ENCODE measurements at regions not wholly inside any gene's neighbourhood (a gene's known extent, or its start where the extent isn't known, plus 50 kb on each side); places are given as distances from the start of the nearest gene placed in this dataset.
A peak's percentile ranks its signal among the peaks of the same experiment; 100 is the strongest.

GRCh38 chr3:10644189-10644588 lies 138.8 kb upstream of the ATP2B2 start:
- no peak overlapping the region for H3K27ac Mint-ChIP-seq
- no peaks in the 10 kb centered on the region for H3K27me3 ChIP-seq (ENCODE audit: control insufficient read depth, insufficient read depth, low read length, poor library complexity, severe bottlenecking)
- no peak overlapping the region for H3K4me3 Mint-ChIP-seq
- H3K4me1 Mint-ChIP-seq: no peaks in the 10 kb centered on the region
- no peak overlapping the region for H3K27ac ChIP-seq (ENCODE audit: low read depth, low read length)
- TF ChIP-seq CTCF (conservative IDR thresholded peaks at IDR 0.05): no peak
- no peak overlapping the region for H3K4me3 ChIP-seq (ENCODE audit: low read length)
- no peaks in the 10 kb centered on the region for H3K36me3 Mint-ChIP-seq (ENCODE audit: low read depth)
- DNase-seq: no peak
- H3K9ac ChIP-seq (ENCODE audit: extremely low read depth, low read length, poor library complexity, severe bottlenecking): no peak overlapping the region
- no peaks in the 10 kb centered on the region for H3K36me3 ChIP-seq (ENCODE audit: control insufficient read depth, insufficient read depth, low read length)
- WGBS, 2 experiments (ENCODE audit: insufficient coverage in 1 of 2, insufficient read length in 1 of 2): 87 to 91% methylated on average over 4 of the region's 4 CpGs
- H3K9me3 Mint-ChIP-seq: no peaks in the 10 kb centered on the region
- H3K4me1 ChIP-seq (ENCODE audit: control insufficient read depth, insufficient read depth, low read length): no peaks in the 10 kb centered on the region
- peaks cover 17% of the 10 kb centered on the region for H3K27me3 Mint-ChIP-seq (ENCODE audit: insufficient read depth)
- no peaks in the 10 kb centered on the region for H3K9me3 ChIP-seq (ENCODE audit: control insufficient read depth, low read length)

GRCh38 chr3:10645800-10646199 lies 140.4 kb upstream of the ATP2B2 start:
- TF ChIP-seq CTCF (conservative IDR thresholded peaks at IDR 0.05): no peak
- Mint-ChIP-seq H3K9me3 (no peaks in the 10 kb centered on the region), H3K4me3 (no peak overlapping the region), H3K36me3 (ENCODE audit: low read depth) (no peaks in the 10 kb centered on the region), H3K27me3 (ENCODE audit: insufficient read depth) (peaks cover 8% of the 10 kb centered on the region), H3K4me1 (no peaks in the 10 kb centered on the region), H3K27ac (no peak overlapping the region)
- 76 to 77% methylated on average over 6 to 7 of the region's 7 CpGs for WGBS, 2 experiments (ENCODE audit: insufficient coverage in 1 of 2, insufficient read length in 1 of 2)
- Histone ChIP-seq H3K27ac (ENCODE audit: low read depth, low read length) (no peak overlapping the region), H3K9me3 (ENCODE audit: control insufficient read depth, low read length) (no peaks in the 10 kb centered on the region), H3K27me3 (ENCODE audit: control insufficient read depth, insufficient read depth, low read length, poor library complexity, severe bottlenecking) (no peaks in the 10 kb centered on the region), H3K36me3 (ENCODE audit: control insufficient read depth, insufficient read depth, low read length) (no peaks in the 10 kb centered on the region), H3K4me3 (ENCODE audit: low read length) (no peak overlapping the region), H3K4me1 (ENCODE audit: control insufficient read depth, insufficient read depth, low read length) (no peaks in the 10 kb centered on the region), H3K9ac (ENCODE audit: extremely low read depth, low read length, poor library complexity, severe bottlenecking) (no peak overlapping the region)
- peak; percentile 37 for DNase-seq

- TF ChIP-seq CTCF (conservative IDR thresholded peaks at IDR 0.05): no peak
- H3K36me3 ChIP-seq (ENCODE audit: control insufficient read depth, insufficient read depth, low read length): no peaks in the 10 kb centered on the region
- DNase-seq: no peak
- H3K9ac ChIP-seq (ENCODE audit: extremely low read depth, low read length, poor library complexity, severe bottlenecking): no peak overlapping the region
- no peaks in the 10 kb centered on the region for H3K36me3 Mint-ChIP-seq (ENCODE audit: low read depth)
- H3K9me3 Mint-ChIP-seq: peaks cover 3% of the 10 kb centered on the region
- H3K27me3 Mint-ChIP-seq (ENCODE audit: insufficient read depth): peaks cover 4% of the 10 kb centered on the region
- H3K4me3 ChIP-seq (ENCODE audit: low read length): no peak overlapping the region
- H3K9me3 ChIP-seq (ENCODE audit: control insufficient read depth, low read length): no peaks in the 10 kb centered on the region
- no peak overlapping the region for H3K4me3 Mint-ChIP-seq
- H3K27me3 ChIP-seq (ENCODE audit: control insufficient read depth, insufficient read depth, low read length, poor library complexity, severe bottlenecking): no peaks in the 10 kb centered on the region
- H3K4me1 ChIP-seq (ENCODE audit: control insufficient read depth, insufficient read depth, low read length): no peaks in the 10 kb centered on the region
- H3K4me1 Mint-ChIP-seq: no peaks in the 10 kb centered on the region
- no peak overlapping the region for H3K27ac ChIP-seq (ENCODE audit: low read depth, low read length)
- 69 to 84% methylated on average over 6 to 9 of the region's 9 CpGs for WGBS, 2 experiments (ENCODE audit: insufficient coverage in 1 of 2, insufficient read length in 1 of 2)
- H3K27ac Mint-ChIP-seq: no peak overlapping the region
Measured at GRCh38 chr3:10646531-10647335, 141.3 kb upstream of the ATP2B2 start.
